H7 (cell line): ENCODE measurements at regions not wholly inside any gene's neighbourhood (a gene's known extent, or its start where the extent isn't known, plus 50 kb on each side); places are given as distances from the start of the nearest gene placed in this dataset.

Experiments
- DNase-seq: peaks from one replicate; pipeline ENCODE4 v3.0.0; 2012
- H3K27me3 ChIP-seq: 2 replicates; pipeline ENCODE4 v1.6.0; 2011; ENCODE audit warnings: mild to moderate bottlenecking, low read length; ENCODE audit not compliant: control insufficient read depth, insufficient read depth
- H3K36me3 ChIP-seq: replicated peaks from 2 replicates; pipeline ENCODE4 v1.5.1; 2011; ENCODE audit warnings: low read length; ENCODE audit not compliant: control insufficient read depth, insufficient read depth
- H3K4me3 ChIP-seq: 2 replicates; pipeline ENCODE4 v1.5.1; 2011; ENCODE audit warnings: low read depth, mild to moderate bottlenecking, control low read depth, low read length, moderate library complexity; ENCODE audit not compliant: insufficient read depth

DNA sequence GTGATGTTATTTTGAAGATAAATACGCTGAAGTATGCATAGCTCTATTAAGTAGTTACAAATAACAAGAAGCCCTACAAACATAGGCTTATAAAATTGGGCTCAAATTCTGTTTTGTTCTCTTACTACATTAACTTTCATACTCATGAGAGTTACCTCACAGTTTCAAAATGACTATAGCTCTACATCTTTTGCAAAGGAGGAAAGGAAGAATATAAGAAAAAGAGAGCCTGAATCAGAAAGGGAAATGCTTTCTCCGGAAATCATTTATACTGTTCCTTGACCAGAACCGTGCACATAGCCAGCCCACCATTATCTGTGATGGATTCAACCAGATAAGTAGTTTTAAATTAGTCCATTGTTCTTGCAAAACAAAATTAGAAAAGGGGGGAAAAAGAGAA is 1252.1 kb downstream of the NCAM2 start:
- H3K4me3 ChIP-seq, result no peak overlapping the region
- no peaks in the 10 kb centered on the region for H3K27me3 ChIP-seq
- DNase-seq, result no peak
- H3K36me3 ChIP-seq, result no peaks in the 10 kb centered on the region

DNA sequence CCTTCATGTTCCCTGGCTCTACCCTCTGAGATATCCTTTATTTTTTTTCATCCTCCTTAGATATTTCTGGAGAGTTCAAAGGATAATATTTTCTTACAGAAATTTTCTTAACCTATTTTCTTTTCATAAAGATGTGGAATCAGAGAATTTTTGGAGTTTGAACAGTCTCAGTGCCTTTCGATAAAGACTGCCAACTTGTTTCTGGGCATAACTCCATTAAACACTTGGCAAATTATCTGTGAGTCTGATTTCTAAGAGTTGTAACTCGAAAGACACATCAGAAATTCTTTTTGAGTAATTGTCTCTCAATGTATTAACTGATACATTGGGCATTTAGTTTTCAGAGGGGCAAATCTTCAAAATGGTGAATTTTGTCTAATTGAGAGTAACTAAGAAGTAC is 1255.6 kb downstream of the NCAM2 start:
- Histone ChIP-seq H3K27me3 (no peaks in the 10 kb centered on the region), H3K4me3 (no peak overlapping the region), H3K36me3 (no peaks in the 10 kb centered on the region)
- DNase-seq, result no peak

- Histone ChIP-seq H3K27me3 (no peaks in the 10 kb centered on the region), H3K4me3 (no peak overlapping the region), H3K36me3 (no peaks in the 10 kb centered on the region)
- DNase-seq, result no peak
Measured at GRCh38 chr21:22258821-22259220, 1260.6 kb downstream of the NCAM2 start.

DNA sequence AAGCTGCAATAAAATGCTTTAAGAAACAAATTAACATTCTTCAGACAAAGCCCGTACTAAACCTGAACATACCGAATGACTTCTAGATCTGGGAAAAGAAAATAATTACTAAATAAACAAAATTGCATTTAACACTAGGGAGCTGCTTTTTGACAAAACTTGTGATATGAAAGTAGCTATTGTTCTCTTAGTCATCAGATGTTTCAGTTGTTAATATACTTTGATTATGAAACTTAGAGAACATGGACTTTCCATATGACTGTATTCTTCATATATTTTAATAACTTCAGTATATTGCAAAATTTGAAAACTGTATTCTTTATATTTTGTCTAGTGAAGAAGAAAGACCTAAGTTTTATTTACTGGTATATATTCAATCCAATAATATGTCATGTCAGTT is 1262.1 kb downstream of the NCAM2 start:
- Histone ChIP-seq H3K36me3 (no peaks in the 10 kb centered on the region), H3K4me3 (no peak overlapping the region), H3K27me3 (no peaks in the 10 kb centered on the region)
- no peak for DNase-seq

- no peak for DNase-seq
- H3K27me3 ChIP-seq, result no peaks in the 10 kb centered on the region
- no peak overlapping the region for H3K4me3 ChIP-seq
- H3K36me3 ChIP-seq, result no peaks in the 10 kb centered on the region
Measured at GRCh38 chr21:22263890-22264289, 1265.7 kb downstream of the NCAM2 start.

DNA sequence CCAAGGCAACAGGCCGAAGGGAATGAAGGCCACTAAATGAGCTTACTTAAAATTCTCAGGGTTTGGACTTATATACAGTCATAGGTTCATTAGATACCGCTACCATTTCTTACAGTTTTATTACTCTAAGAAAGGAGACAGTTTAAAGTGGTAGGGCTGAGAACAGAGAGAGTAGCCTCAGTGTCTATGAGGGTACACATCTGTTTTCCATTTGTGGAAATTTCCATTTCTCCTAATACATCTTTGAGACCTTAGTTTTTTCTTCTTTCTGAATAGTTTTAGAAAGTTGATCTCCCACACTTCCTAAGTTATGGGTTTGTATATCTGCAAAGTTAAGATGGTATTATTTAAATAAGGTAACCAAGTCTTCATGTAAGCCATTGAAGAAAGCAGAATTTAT is 1279.1 kb downstream of the NCAM2 start:
- Histone ChIP-seq H3K36me3 (no peaks in the 10 kb centered on the region), H3K4me3 (no peak overlapping the region), H3K27me3 (no peaks in the 10 kb centered on the region)
- DNase-seq, result no peak

- Histone ChIP-seq H3K36me3 (no peaks in the 10 kb centered on the region), H3K4me3 (no peak overlapping the region), H3K27me3 (no peaks in the 10 kb centered on the region)
- no peak for DNase-seq
Measured at GRCh38 chr21:22278366-22278765, 1280.2 kb downstream of the NCAM2 start.

- H3K4me3 ChIP-seq, result no peak overlapping the region
- H3K27me3 ChIP-seq, result no peaks in the 10 kb centered on the region
- DNase-seq, result no peak
- H3K36me3 ChIP-seq, result no peaks in the 10 kb centered on the region
Measured at GRCh38 chr21:22280851-22281250, 1282.6 kb downstream of the NCAM2 start.

DNA sequence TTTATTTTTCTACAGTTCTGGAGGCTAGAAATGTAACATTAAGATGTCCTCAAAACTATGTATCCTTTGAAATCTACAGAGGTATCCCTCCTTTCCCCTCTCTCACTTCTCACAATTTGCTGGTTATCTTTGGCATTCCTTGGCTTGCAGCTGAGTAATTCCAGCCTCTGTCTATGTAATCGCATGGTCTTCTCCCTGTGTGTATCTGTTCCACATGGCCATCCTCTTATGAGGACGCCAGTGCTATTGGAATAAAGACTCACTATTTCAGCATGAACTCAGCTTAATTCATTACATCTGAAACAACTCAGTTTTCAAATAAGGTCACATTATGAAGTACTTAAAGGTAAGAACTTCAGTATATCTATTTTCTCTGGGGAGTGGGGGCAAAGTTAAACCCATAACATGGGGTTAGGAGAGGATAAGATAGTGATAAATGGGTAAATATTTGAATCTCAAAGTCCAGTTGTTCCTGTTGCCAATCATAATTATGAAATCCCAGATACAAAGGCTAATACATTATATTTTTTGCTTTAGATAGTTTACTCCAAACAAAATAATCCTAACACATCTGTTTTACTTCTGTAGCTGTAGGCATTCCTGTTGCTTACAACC is 1290.8 kb downstream of the NCAM2 start:
- Histone ChIP-seq H3K27me3 (no peaks in the 10 kb centered on the region), H3K36me3 (no peaks in the 10 kb centered on the region), H3K4me3 (no peak overlapping the region)
- DNase-seq, result no peak

DNA sequence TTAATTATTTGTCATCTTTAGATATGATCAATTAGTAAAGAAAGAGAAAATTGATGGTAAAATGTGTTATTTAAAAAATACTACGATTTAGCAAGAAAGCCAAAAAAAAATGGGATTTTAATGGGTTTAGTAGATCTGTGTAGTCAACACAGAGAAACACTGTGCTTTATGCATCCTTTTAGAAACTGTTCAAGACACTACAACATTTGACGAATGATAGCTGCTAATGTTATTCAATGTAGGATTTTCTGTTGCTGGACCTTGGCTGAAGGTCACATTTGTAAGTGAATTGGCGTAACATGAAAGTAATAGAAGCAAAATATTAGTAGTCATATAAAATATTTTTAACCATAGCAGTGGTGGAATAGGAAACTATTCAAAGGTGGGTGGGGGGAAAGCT is 1293.9 kb downstream of the NCAM2 start:
- no peaks in the 10 kb centered on the region for H3K36me3 ChIP-seq
- no peaks in the 10 kb centered on the region for H3K27me3 ChIP-seq
- H3K4me3 ChIP-seq, result no peak overlapping the region
- DNase-seq, result no peak

DNA sequence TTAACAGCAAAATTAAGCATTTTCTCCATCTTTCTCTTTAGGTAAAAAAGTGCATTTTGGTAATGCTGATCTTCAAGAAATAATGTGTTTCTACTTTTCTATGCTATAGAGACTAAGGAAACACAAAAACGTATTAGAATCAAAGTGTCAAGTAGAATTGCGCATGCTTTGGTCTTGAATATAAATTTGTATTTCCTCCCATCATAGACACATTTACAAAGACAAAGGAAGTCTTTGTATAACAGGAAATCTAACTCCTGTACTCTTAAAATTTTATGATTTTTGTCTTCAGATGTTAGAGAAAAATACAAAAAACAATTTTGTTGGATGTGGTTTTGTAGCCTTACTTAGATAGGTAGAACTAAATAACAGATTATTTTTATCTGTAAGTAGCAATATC is 1299.4 kb downstream of the NCAM2 start:
- Histone ChIP-seq H3K36me3 (no peaks in the 10 kb centered on the region), H3K27me3 (no peaks in the 10 kb centered on the region), H3K4me3 (no peak overlapping the region)
- DNase-seq, result no peak

DNA sequence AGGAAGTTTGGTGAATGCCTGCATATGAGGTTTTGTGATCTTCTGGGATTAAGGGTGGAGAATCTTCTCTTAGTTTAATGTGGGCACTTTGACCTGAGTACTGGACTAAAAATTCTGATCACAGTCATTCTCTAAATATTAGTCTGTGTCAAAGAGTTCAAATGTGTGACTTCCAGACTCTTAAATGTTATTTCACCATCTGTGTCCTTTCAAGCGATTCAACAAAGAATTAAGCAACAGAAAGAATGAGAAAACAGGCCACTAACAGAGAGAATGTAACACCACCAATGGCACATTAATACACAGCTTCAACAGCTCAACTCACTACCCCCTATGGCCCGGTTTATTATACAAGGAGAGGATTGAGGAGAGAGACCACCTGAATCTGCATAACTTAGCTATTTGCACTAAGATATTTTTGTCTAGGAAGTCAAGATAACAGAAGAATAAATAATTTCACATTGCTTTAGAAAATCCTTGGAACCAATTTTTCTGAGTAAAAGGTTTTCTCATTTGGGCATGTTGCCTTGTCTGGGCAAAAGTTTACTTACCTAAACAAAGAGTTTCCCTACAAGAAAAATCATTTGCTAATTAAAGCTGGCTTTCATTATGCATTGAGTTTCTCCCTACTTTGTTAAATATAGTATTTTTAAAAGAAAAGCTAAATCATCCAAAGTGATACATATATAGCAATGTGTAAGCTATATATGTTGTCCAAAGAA is 1313.7 kb downstream of the NCAM2 start:
- H3K36me3 ChIP-seq, result no peaks in the 10 kb centered on the region
- no peak for DNase-seq
- H3K27me3 ChIP-seq, result no peaks in the 10 kb centered on the region

GRCh38 chr21:22314963-22315362 is 1316.8 kb downstream of the NCAM2 start:
- no peaks in the 10 kb centered on the region for H3K36me3 ChIP-seq
- no peak for DNase-seq
- no peak overlapping the region for H3K4me3 ChIP-seq
- H3K27me3 ChIP-seq, result no peaks in the 10 kb centered on the region

More for the DNA sequence above, 1313.7 kb downstream of the NCAM2 start:
- no peak overlapping the region for H3K4me3 ChIP-seq

- H3K27me3 ChIP-seq, result no peaks in the 10 kb centered on the region
- DNase-seq, result no peak
- no peak overlapping the region for H3K4me3 ChIP-seq
- H3K36me3 ChIP-seq, result no peaks in the 10 kb centered on the region
Measured at GRCh38 chr21:22319435-22319834, 1321.2 kb downstream of the NCAM2 start.

- H3K36me3 ChIP-seq, result no peaks in the 10 kb centered on the region
- DNase-seq, result no peak
- H3K4me3 ChIP-seq, result no peak overlapping the region
- no peaks in the 10 kb centered on the region for H3K27me3 ChIP-seq
Measured at GRCh38 chr21:22342889-22343288, 1344.7 kb downstream of the NCAM2 start.
